Pancreas (tissue), 10 donors: ENCODE measurements at regions not wholly inside any gene's neighbourhood (a gene's known extent, or its start where the extent isn't known, plus 50 kb on each side); places are given as distances from the start of the nearest gene placed in this dataset.
A peak's percentile ranks its signal among the peaks of the same experiment; 100 is the strongest.

Source experiments
- ATAC-seq, 4 donors: fragments of 200-7000 bp; cut with Tn5 transposase; one replicate each; pipeline versions ENCODE4 v1.8.0 to v1.9.1; 2020; ENCODE audit warnings: mild to moderate bottlenecking in 4 of 4, moderate library complexity in 4 of 4
- DNase-seq, 6 donors: peaks; one replicate each; pipeline ENCODE4 v3.0.0-alpha.2; 2020
- FAIRE-seq: peaks from 2 replicates; lab custom pipeline; 2012; peaks lifted over from hg19 to GRCh38; lab: Jason Lieb, UNC
- H3K27ac ChIP-seq, 4 donors: fragments of 200-600 bp; sonication (generic); 1 replicate in 3 of 4; 2 replicates in 1 of 4; pipeline versions ENCODE4 v1.5.0 to v1.8.0; 2020
- H3K27me3 ChIP-seq, 4 donors: fragments of 200-600 bp; one replicate each; pipeline ENCODE4 v1.8.0; 2021
- H3K36me3 ChIP-seq, 3 donors: fragments of 200-600 bp; sonication (generic) in 1 of 3; one replicate each; pipeline versions ENCODE4 v1.5.0 to v1.8.0; 2020 to 2021
- H3K4me1 ChIP-seq, 3 donors: fragments of 200-600 bp; one replicate each; pipeline ENCODE4 v1.8.0; 2021
- H3K4me3 ChIP-seq, 4 donors: fragments of 200-600 bp; sonication (generic) in 2 of 4; one replicate each; pipeline versions ENCODE4 v1.5.0 to v1.8.0; 2020 to 2021
- H3K9me3 ChIP-seq, 4 donors: fragments of 200-600 bp; one replicate each; pipeline ENCODE4 v1.8.0; 2021
- CTCF ChIP-seq, 4 donors: fragments of 200-600 bp; sonication (generic) in 3 of 4; IDR thresholded peaks; one replicate each; pipeline versions ENCODE4 v1.5.0 to v1.8.0; 2021; ENCODE audit warnings: antibody characterized with exemption in 4 of 4
- WGBS, 2 donors: extraction: QIAGEN DNeasy Blood & Tissue Kit; methylation state at CpG; one replicate each; pipeline ENCODE4 v1.1.7; 2013; 5-methylcytosine and 5-hydroxymethylcytosine counted together
- intact Hi-C, 3 donors: fragments of 100-400 bp; cut with DNase I; formaldehyde crosslinking; loops; one replicate each; pipeline versions ENCODE4 v1.11.1 to v1.14.2; 2022
- donor health status: healthy with polysubstance abuse.
- donor health status: DM: no; HTN: no; CAD: no; lungs with moderate emphysema.
- donor health status: DM: no; HTN: no; CAD: no.
- donor health status: control.
- donor health status: control.
- donor health status: Bipolar disorder and iron deficiency.
- donor health status: DM: yes; HTN: yes; CAD: no.
- donor health status: DM: no; HTN: no; CAD: no.
- donor health status: DM: no; HTN: no; CAD: no.
- donor health status: DM: yes; HTN: yes; CAD: no.

GRCh38 chr22:49284056-49284784, 543.5 kb downstream of the BRD1 start:
- no peak for FAIRE-seq
- H3K4me1 ChIP-seq = no peaks in the 10 kb centered on the region
- 55 to 68% methylated on average over 23 of the region's 23 CpGs for WGBS, 2 donors
- DNase-seq = peak in 1 of 6 donors; percentile 16
- H3K27me3 ChIP-seq = peaks cover 0 to 11% (median 2%) of the 10 kb centered on the region in 4 donors
- intact Hi-C loops = no loop called here
- TF ChIP-seq CTCF (IDR thresholded peaks at IDR 0.05) = no peak
- H3K9me3 ChIP-seq = no peaks in the 10 kb centered on the region
- no peaks in the 10 kb centered on the region for H3K36me3 ChIP-seq
- ATAC-seq = no peak
- H3K27ac ChIP-seq = no peak overlapping the region
- no peak overlapping the region for H3K4me3 ChIP-seq

- no peak for TF ChIP-seq CTCF (IDR thresholded peaks at IDR 0.05)
- intact Hi-C loops = no loop called here
- H3K36me3 ChIP-seq = no peaks in the 10 kb centered on the region
- FAIRE-seq = no peak
- H3K4me3 ChIP-seq = no peak overlapping the region
- no peak for ATAC-seq
- DNase-seq = no peak
- H3K27ac ChIP-seq = no peak overlapping the region
- 66 to 78% methylated on average over 12 of the region's 12 CpGs for WGBS, 2 donors
- H3K4me1 ChIP-seq = no peaks in the 10 kb centered on the region
- no peaks in the 10 kb centered on the region for H3K9me3 ChIP-seq
- H3K27me3 ChIP-seq = peaks cover 0 to 7% (median 2%) of the 10 kb centered on the region in 4 donors
Observed at GRCh38 chr22:49282596-49282995, 545.1 kb downstream of the BRD1 start.

GRCh38 chr22:49281467-49282340, 546.0 kb downstream of the BRD1 start:
- no peaks in the 10 kb centered on the region for H3K9me3 ChIP-seq
- TF ChIP-seq CTCF (IDR thresholded peaks at IDR 0.05) = no peak
- H3K4me3 ChIP-seq = no peak overlapping the region
- no peaks in the 10 kb centered on the region for H3K4me1 ChIP-seq
- ATAC-seq = no peak
- peak in 1 of 6 donors; percentile 19 for DNase-seq
- intact Hi-C loops = no loop called here
- no peak for FAIRE-seq
- H3K27ac ChIP-seq = no peak overlapping the region
- H3K27me3 ChIP-seq = peaks cover 0 to 7% (median 2%) of the 10 kb centered on the region in 4 donors
- H3K36me3 ChIP-seq = no peaks in the 10 kb centered on the region
- 48 to 50% methylated on average over 14 of the region's 14 CpGs for WGBS, 2 donors

GRCh38 chr22:49278340-49278739, 549.3 kb downstream of the BRD1 start:
- Histone ChIP-seq H3K4me3 (no peak overlapping the region), H3K9me3 (no peaks in the 10 kb centered on the region), H3K4me1 (no peaks in the 10 kb centered on the region), H3K36me3 (no peaks in the 10 kb centered on the region), H3K27me3 (peaks cover 0 to 7% (median 0%) of the 10 kb centered on the region in 4 donors), H3K27ac (no peak overlapping the region)
- ATAC-seq (no peak), FAIRE-seq (no peak), DNase-seq (no peak)
- no peak for TF ChIP-seq CTCF (IDR thresholded peaks at IDR 0.05)
- intact Hi-C loops = no loop called here
- 39 to 41% methylated on average over 9 of the region's 9 CpGs for WGBS, 2 donors
